Heart left ventricle (tissue), 16 donors: ENCODE measurements at regions not wholly inside any gene's neighbourhood (a gene's known extent, or its start where the extent isn't known, plus 50 kb on each side); places are given as distances from the start of the nearest gene placed in this dataset.

Source experiments
- ATAC-seq, 4 donors: fragments of 200-7000 bp; cut with Tn5 transposase; one replicate each; pipeline ENCODE4 v1.9.1; 2020 to 2022; ENCODE audit warnings: moderate library complexity in 4 of 4, mild to moderate bottlenecking in 3 of 4, moderate number of reproducible peaks in 1 of 4
- DNase-seq, 5 donors: peaks; one replicate each; pipeline ENCODE4 v3.0.0-alpha.2; 2020
- H3K27ac ChIP-seq, 12 donors: fragments of 200-600 bp; sonication (generic) in 4 of 12; one replicate each; pipeline versions ENCODE4 v1.5.0 to v1.8.0; 2016 to 2022; ENCODE audit warnings: mild to moderate bottlenecking in 2 of 12
- H3K27me3 ChIP-seq, 9 donors: fragments of 200-600 bp; sonication (generic) in 2 of 9; one replicate each; pipeline versions ENCODE4 v1.5.1 to v1.8.0; 2016 to 2022; ENCODE audit warnings: mild to moderate bottlenecking in 3 of 9
- H3K36me3 ChIP-seq, 9 donors: fragments of 200-600 bp; sonication (generic) in 2 of 9; one replicate each; pipeline versions ENCODE4 v1.5.0 to v1.8.0; 2018 to 2022; ENCODE audit warnings: mild to moderate bottlenecking in 2 of 9
- H3K4me1 ChIP-seq, 12 donors: fragments of 200-600 bp; sonication (generic) in 4 of 12; one replicate each; pipeline versions ENCODE4 v1.5.0 to v1.8.0; 2016 to 2022; ENCODE audit warnings: mild to moderate bottlenecking in 3 of 12
- H3K4me3 ChIP-seq, 12 donors: fragments of 200-600 bp; sonication (generic) in 4 of 12; one replicate each; pipeline versions ENCODE4 v1.5.0 to v1.8.0; 2017 to 2022; ENCODE audit warnings: mild to moderate bottlenecking in 9 of 12, moderate library complexity in 4 of 12
- H3K9me3 ChIP-seq, 12 donors: fragments of 200-600 bp; sonication (generic) in 4 of 12; one replicate each; pipeline versions ENCODE4 v1.5.0 to v1.8.0; 2016 to 2022; ENCODE audit warnings: mild to moderate bottlenecking in 1 of 12
- CTCF ChIP-seq, 12 donors: fragments of 200-600 bp; sonication (generic) in 4 of 12; IDR thresholded peaks; one replicate each; pipeline versions ENCODE4 v1.5.0 to v1.8.0; 2018 to 2022; ENCODE audit warnings: antibody characterized with exemption in 12 of 12, mild to moderate bottlenecking in 5 of 12
- POLR2A ChIP-seq, 2 donors: fragments of 450-650 bp; IDR thresholded peaks; one replicate each; pipeline ENCODE4 v1.6.1; 2017; ENCODE audit warnings: antibody characterized with exemption in 2 of 2, mild to moderate bottlenecking in 2 of 2, moderate library complexity in 2 of 2
- WGBS, 4 donors: extraction: QIAGEN DNeasy Blood & Tissue Kit in 2 of 4; methylation state at CpG; one replicate each; pipeline versions ENCODE4 v1.1.5 to v1.1.7; 2013 to 2018; 5-methylcytosine and 5-hydroxymethylcytosine counted together
- intact Hi-C, 10 donors: fragments of 100-400 bp; cut with DNase I; formaldehyde crosslinking; loops; one replicate each; pipeline versions ENCODE4 v1.11.1 to v1.14.2; 2022
- donor health status: ischemic (EF 13 %, LVEDD 7.1; RV severe dilation, severe dysfunction).
- donor health status: healthy with polysubstance abuse.
- donor health status: DM: no; HTN: yes; CAD: no.
- donor health status: DM: no; HTN: no; CAD: no.
- donor health status: ischemic (EF 25% LVEDD 6.9; RV normal size, moderate dysfunction).
- donor health status: ischemic (EF 25% LVEDD 5.7; RV mildly dilated, moderate dysfunction).
- donor health status: healthy.
- donor health status: DM: yes; HTN: yes; CAD: no.
- donor health status: ischemic (EF 35%, LVEDD 5.7; RV mildly dilated, moderate dysfunction).
- donor health status: nonischemic (EF 11% LVEDD 7.7; RV severe dilation, severe dysfunction).
- donor health status: DM: yes; HTN: yes; CAD: no.
- donor health status: PGD.
- donor health status: ischemic (EF 29% LVEDD 5.4; RV normal size, mild dysfunction).
- donor health status: nonischemic (EF 23%, LVEDD 6.1; RV moderate dilation, normal function).

DNA sequence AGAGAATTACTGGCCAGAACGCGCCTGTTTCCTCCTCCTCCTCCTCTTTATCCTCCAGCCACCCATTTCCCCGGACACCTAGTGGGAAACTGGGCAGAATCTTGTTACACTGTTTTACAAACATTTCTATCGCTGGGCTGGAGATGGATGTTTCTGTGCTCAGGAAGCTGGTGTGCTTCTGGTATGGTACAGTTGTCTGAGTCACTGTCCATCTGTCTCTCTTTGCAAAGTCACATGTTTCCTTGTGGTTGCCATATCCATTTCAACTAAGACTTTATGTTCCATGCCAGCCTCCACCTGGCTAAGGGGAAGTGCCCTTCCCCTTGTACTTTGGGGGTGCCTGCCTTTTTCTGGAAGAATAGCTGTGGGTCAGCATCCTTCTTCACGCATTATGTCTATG lies 52.9 kb upstream of the SLC22A16 start:
- peaks cover 0 to 20% (median 5%) of the 10 kb centered on the region in 12 donors for H3K4me1 ChIP-seq
- 60 to 81% (median 69%) methylated on average over 5 of the region's 5 CpGs for WGBS, 4 donors
- DNase-seq (no peak), ATAC-seq (peak in 1 of 4 donors; percentile 20)
- no peak overlapping the region for H3K4me3 ChIP-seq
- H3K27me3 ChIP-seq: no peaks in the 10 kb centered on the region
- no peaks in the 10 kb centered on the region for H3K36me3 ChIP-seq
- no peak for TF ChIP-seq CTCF (IDR thresholded peaks at IDR 0.05)
- TF ChIP-seq POLR2A (IDR thresholded peaks at IDR 0.05): no peak
- H3K9me3 ChIP-seq: peaks cover 0 to 7% (median 0%) of the 10 kb centered on the region in 12 donors
- peak overlapping the region in 2 of 12 donors; percentile 0 to 20 for H3K27ac ChIP-seq
- intact Hi-C loops: loop anchor here in 9 of 10 donors (2.0 to 10.0 kb wide), 15 partner anchors 153 to 685 kb away; partner anchors contain the start of genes AMD1 (in 1 of the 9), CDK19 (in 1 of the 9) and RPF2 (in 1 of the 9)

DNA sequence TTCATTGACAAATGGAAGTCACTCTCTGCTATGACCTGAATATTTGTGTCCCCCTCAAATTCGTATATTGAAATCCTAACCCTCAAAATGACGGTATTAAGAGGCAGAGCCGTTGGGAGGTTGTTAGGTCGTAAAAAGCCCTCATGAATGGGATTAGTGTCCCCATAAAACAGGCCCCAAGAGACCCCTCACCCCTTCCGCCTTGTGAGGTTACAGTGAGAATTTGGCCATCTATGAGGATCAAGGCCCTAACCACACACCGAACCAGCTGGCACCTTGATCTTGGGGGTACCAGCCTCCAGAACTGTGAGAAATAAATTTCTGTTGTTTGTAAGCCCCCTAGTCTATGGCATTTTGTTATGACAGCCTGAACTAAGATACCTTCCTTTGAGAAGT lies 52.5 kb upstream of the SLC22A16 start:
- peaks cover 0 to 20% (median 5%) of the 10 kb centered on the region in 12 donors for H3K4me1 ChIP-seq
- peak overlapping the region in 6 of 12 donors; percentile 0 to 42 (median 26) for H3K27ac ChIP-seq
- intact Hi-C loops: loop anchor here in 9 of 10 donors (2.0 to 10.0 kb wide), 15 partner anchors 153 to 686 kb away; partner anchors contain the start of genes AMD1 (in 1 of the 9), CDK19 (in 1 of the 9) and RPF2 (in 1 of the 9)
- WGBS, 4 donors: 88 to 98% (median 96%) methylated on average over 6 of the region's 6 CpGs
- H3K4me3 ChIP-seq: no peak overlapping the region
- ATAC-seq (no peak), DNase-seq (no peak)
- H3K36me3 ChIP-seq: no peaks in the 10 kb centered on the region
- H3K27me3 ChIP-seq: no peaks in the 10 kb centered on the region
- no peak for TF ChIP-seq CTCF (IDR thresholded peaks at IDR 0.05)
- TF ChIP-seq POLR2A (IDR thresholded peaks at IDR 0.05): no peak
- H3K9me3 ChIP-seq: peaks cover 0 to 7% (median 0%) of the 10 kb centered on the region in 12 donors

DNA sequence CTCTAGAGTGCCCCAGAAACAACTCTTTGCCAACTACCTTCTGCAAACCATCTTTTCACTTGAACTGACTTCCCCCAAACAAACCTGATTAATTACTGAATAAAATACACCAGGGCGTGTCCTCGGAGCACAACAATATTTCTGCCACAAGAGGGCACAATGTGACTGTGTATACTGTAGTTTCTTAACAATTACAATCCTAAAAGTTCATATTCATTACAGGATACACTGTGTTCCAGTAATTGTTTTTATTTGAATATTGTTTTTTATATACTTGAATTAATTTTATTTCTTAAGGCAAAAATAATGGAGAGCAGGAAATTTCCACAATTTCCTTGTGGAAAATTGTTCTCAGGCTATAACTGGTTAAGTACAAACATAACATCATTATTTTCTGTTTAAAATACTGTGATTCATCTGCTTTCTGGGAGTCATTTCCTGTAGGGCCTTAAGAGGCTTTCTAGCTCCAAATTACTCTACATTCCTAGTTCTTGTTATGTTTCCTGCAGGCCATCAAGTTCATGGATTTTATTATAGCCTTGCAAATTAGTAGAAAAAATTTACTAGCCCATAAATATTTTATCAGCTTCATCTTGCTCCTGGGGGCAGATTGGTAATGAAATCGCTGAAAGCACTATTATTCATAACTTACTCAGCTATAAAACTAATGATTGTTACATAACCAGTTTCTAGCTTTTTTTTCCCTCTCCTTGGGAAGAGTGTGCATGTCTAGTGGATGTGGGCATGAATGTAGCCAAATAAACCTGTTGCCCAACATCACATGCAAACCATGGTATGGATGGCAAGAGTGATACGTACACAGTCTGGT lies 51.9 kb upstream of the SLC22A16 start:
- Histone ChIP-seq H3K27ac (peak overlapping the region in 6 of 12 donors; percentile 0 to 42 (median 26)), H3K4me3 (no peak overlapping the region), H3K4me1 (peaks cover 0 to 20% (median 5%) of the 10 kb centered on the region in 12 donors), H3K36me3 (no peaks in the 10 kb centered on the region), H3K27me3 (no peaks in the 10 kb centered on the region), H3K9me3 (peaks cover 0 to 7% (median 0%) of the 10 kb centered on the region in 12 donors)
- ATAC-seq (peak; percentile 57 to 83 (median 79)), DNase-seq (peak in 4 of 5 donors; percentile 38 to 45 (median 41))
- 26 to 29% (median 27%) methylated on average over 4 of the region's 4 CpGs for WGBS, 4 donors
- intact Hi-C loops: loop anchor here in 9 of 10 donors (2.0 to 10.0 kb wide), 15 partner anchors 154 to 686 kb away; partner anchors contain the start of genes AMD1 (in 1 of the 9), CDK19 (in 1 of the 9) and RPF2 (in 1 of the 9)
- TF ChIP-seq CTCF (IDR thresholded peaks at IDR 0.05): peak; percentile 61 to 83 (median 78)
- TF ChIP-seq POLR2A (IDR thresholded peaks at IDR 0.05): no peak

DNA sequence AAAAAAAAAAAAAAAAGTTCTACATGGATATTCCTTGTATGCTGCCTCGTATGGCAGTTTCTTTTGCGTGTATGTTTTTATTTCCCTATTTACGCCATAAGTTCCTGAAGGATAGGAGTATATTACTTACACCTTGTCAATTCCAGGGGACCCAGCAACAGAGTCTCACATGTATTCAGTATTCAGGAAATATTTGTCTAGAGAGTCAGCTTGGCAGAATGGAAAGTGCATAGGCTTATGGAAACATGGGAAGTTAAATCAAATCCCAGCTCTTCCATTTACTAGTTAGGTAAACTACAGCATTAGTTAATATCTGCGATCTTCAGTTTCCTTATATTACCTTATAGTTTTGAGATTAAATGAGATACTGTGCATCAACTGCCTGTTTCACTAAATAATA lies 51.1 kb upstream of the SLC22A16 start:
- H3K27ac ChIP-seq: peak overlapping the region in 1 of 12 donors; percentile 20
- no peaks in the 10 kb centered on the region for H3K27me3 ChIP-seq
- ATAC-seq (no peak), DNase-seq (no peak)
- intact Hi-C loops: loop anchor here (2.0 to 10.0 kb wide), 13 partner anchors 155 to 687 kb away; partner anchors contain the start of genes AMD1 (in 1 of the 10), CDK19 (in 1 of the 10) and RPF2 (in 1 of the 10)
- no peaks in the 10 kb centered on the region for H3K36me3 ChIP-seq
- 80 to 84% (median 83%) methylated on average over 4 of the region's 4 CpGs for WGBS, 4 donors
- peaks cover 0 to 7% (median 0%) of the 10 kb centered on the region in 12 donors for H3K9me3 ChIP-seq
- peaks cover 0 to 20% (median 5%) of the 10 kb centered on the region in 12 donors for H3K4me1 ChIP-seq
- no peak for TF ChIP-seq POLR2A (IDR thresholded peaks at IDR 0.05)
- TF ChIP-seq CTCF (IDR thresholded peaks at IDR 0.05): no peak
- H3K4me3 ChIP-seq: no peak overlapping the region
